ENCODE measurements at regions not wholly inside any gene's neighbourhood (a gene's known extent, or its start where the extent isn't known, plus 50 kb on each side); places are given as distances from the start of the nearest gene placed in this dataset.
A peak's percentile ranks its signal among the peaks of the same experiment; 100 is the strongest.

GRCh38 chr13:37316935-37317334 is 211.5 kb upstream of the CSNK1A1L start:
- H4K20me1 ChIP-seq (ENCODE audit: insufficient read depth, low read length), result no peaks in the 10 kb centered on the region
- H2AFZ ChIP-seq (ENCODE audit: low read length), result no peak overlapping the region
- no peaks in the 10 kb centered on the region for H3K36me3 ChIP-seq (ENCODE audit: insufficient read depth, low read length)
- no peak for TF ChIP-seq CTCF (IDR thresholded peaks at IDR 0.05; ENCODE audit: extremely low read depth, low read depth, low read length)
- H3K27me3 ChIP-seq (ENCODE audit: insufficient read depth, low read length), result no peaks in the 10 kb centered on the region
- H3K27ac ChIP-seq (ENCODE audit: low read depth, low read length), result no peak overlapping the region
- no peaks in the 10 kb centered on the region for H3K79me2 ChIP-seq (ENCODE audit: insufficient read depth, low read length)
- H3K9me3 ChIP-seq (ENCODE audit: low read depth, low read length), result no peaks in the 10 kb centered on the region
- no peak overlapping the region for H3K4me3 ChIP-seq (ENCODE audit: insufficient read depth, low read length)
- no peak for DNase-seq (ENCODE audit: insufficient read length, low spot score, missing footprints)
- peaks cover 11% of the 10 kb centered on the region for H3K4me1 ChIP-seq (ENCODE audit: insufficient read depth, low read length)
- H3K4me2 ChIP-seq (ENCODE audit: insufficient read depth, low read length), result no peak overlapping the region

- Histone ChIP-seq H4K20me1 (ENCODE audit: insufficient read depth, low read length) (no peaks in the 10 kb centered on the region), H3K36me3 (ENCODE audit: insufficient read depth, low read length) (no peaks in the 10 kb centered on the region), H3K79me2 (ENCODE audit: insufficient read depth, low read length) (no peaks in the 10 kb centered on the region), H3K4me3 (ENCODE audit: insufficient read depth, low read length) (no peak overlapping the region), H3K27me3 (ENCODE audit: insufficient read depth, low read length) (no peaks in the 10 kb centered on the region), H3K27ac (ENCODE audit: low read depth, low read length) (peak overlapping the region; percentile 34), H3K4me1 (ENCODE audit: insufficient read depth, low read length) (peaks cover 11% of the 10 kb centered on the region), H2AFZ (ENCODE audit: low read length) (no peak overlapping the region), H3K9me3 (ENCODE audit: low read depth, low read length) (no peaks in the 10 kb centered on the region), H3K4me2 (ENCODE audit: insufficient read depth, low read length) (peak overlapping the region; percentile 33)
- no peak for TF ChIP-seq CTCF (IDR thresholded peaks at IDR 0.05; ENCODE audit: extremely low read depth, low read depth, low read length)
- peak; percentile 49 for DNase-seq (ENCODE audit: insufficient read length, low spot score, missing footprints)
These were observed 207.9 kb upstream of the CSNK1A1L start for GRCh38 chr13:37313372-37313771.

- Histone ChIP-seq H4K20me1 (ENCODE audit: insufficient read depth, low read length) (no peaks in the 10 kb centered on the region), H3K4me2 (ENCODE audit: insufficient read depth, low read length) (peak overlapping the region; percentile 44), H3K4me1 (ENCODE audit: insufficient read depth, low read length) (peaks cover 14% of the 10 kb centered on the region), H3K79me2 (ENCODE audit: insufficient read depth, low read length) (no peaks in the 10 kb centered on the region), H3K9me3 (ENCODE audit: low read depth, low read length) (no peaks in the 10 kb centered on the region), H2AFZ (ENCODE audit: low read length) (peak overlapping the region; percentile 16), H3K27me3 (ENCODE audit: insufficient read depth, low read length) (no peaks in the 10 kb centered on the region), H3K27ac (ENCODE audit: low read depth, low read length) (peak overlapping the region; percentile 87), H3K36me3 (ENCODE audit: insufficient read depth, low read length) (no peaks in the 10 kb centered on the region), H3K4me3 (ENCODE audit: insufficient read depth, low read length) (no peak overlapping the region)
- TF ChIP-seq CTCF (IDR thresholded peaks at IDR 0.05; ENCODE audit: extremely low read depth, low read depth, low read length), result no peak
- peak; percentile 76 for DNase-seq (ENCODE audit: insufficient read length, low spot score, missing footprints)
These were observed 201.5 kb upstream of the CSNK1A1L start for GRCh38 chr13:37306778-37307544.

- H3K4me3 ChIP-seq (ENCODE audit: insufficient read depth, low read length), result no peak overlapping the region
- TF ChIP-seq CTCF (IDR thresholded peaks at IDR 0.05; ENCODE audit: extremely low read depth, low read depth, low read length), result no peak
- H3K4me1 ChIP-seq (ENCODE audit: insufficient read depth, low read length), result peaks cover 14% of the 10 kb centered on the region
- H3K27ac ChIP-seq (ENCODE audit: low read depth, low read length), result no peak overlapping the region
- no peak for DNase-seq (ENCODE audit: insufficient read length, low spot score, missing footprints)
- no peaks in the 10 kb centered on the region for H3K9me3 ChIP-seq (ENCODE audit: low read depth, low read length)
- H3K27me3 ChIP-seq (ENCODE audit: insufficient read depth, low read length), result no peaks in the 10 kb centered on the region
- no peaks in the 10 kb centered on the region for H3K79me2 ChIP-seq (ENCODE audit: insufficient read depth, low read length)
- no peaks in the 10 kb centered on the region for H4K20me1 ChIP-seq (ENCODE audit: insufficient read depth, low read length)
- H3K4me2 ChIP-seq (ENCODE audit: insufficient read depth, low read length), result no peak overlapping the region
- no peaks in the 10 kb centered on the region for H3K36me3 ChIP-seq (ENCODE audit: insufficient read depth, low read length)
- H2AFZ ChIP-seq (ENCODE audit: low read length), result no peak overlapping the region
These were observed 198.1 kb upstream of the CSNK1A1L start for GRCh38 chr13:37303606-37304005.

Data from osteoblast (primary cell).